ENCODE measurements at regions not wholly inside any gene's neighbourhood (a gene's known extent, or its start where the extent isn't known, plus 50 kb on each side); places are given as distances from the start of the nearest gene placed in this dataset.

- Mint-ChIP-seq H3K4me1 (peaks cover 9% of the 10 kb centered on the region; the same call in 1 of the 2 replicates), H3K9me3 (no peaks in the 10 kb centered on the region), H3K4me3 (no peak overlapping the region), H3K27me3 (ENCODE audit: low read depth) (no peaks in the 10 kb centered on the region), H3K36me3 (no peaks in the 10 kb centered on the region), H3K27ac (no peak overlapping the region)
- ChIA-PET CTCF (no interaction called here), POLR2A (no interaction called here)
- DNase-seq (ENCODE audit: low spot score) (no peak), ATAC-seq (no peak)
- TF ChIP-seq CDX4 (CRISPR knock-in tag; IDR thresholded peaks at IDR 0.05; ENCODE audit: borderline replicate concordance) (no peak), ATF2 (CRISPR knock-in tag; IDR thresholded peaks at IDR 0.05; ENCODE audit: borderline replicate concordance, low read depth) (no peak), ZNF232 (CRISPR knock-in tag; IDR thresholded peaks at IDR 0.05) (no peak), PRDM15 (CRISPR knock-in tag; IDR thresholded peaks at IDR 0.05) (no peak), CREB1 (CRISPR knock-in tag; IDR thresholded peaks at IDR 0.05) (no peak), IRF2 (CRISPR knock-in tag; IDR thresholded peaks at IDR 0.05; ENCODE audit: borderline replicate concordance, low read depth) (no peak), NR2C2 (CRISPR knock-in tag; IDR thresholded peaks at IDR 0.05) (no peak), ZNF219 (CRISPR knock-in tag; IDR thresholded peaks at IDR 0.05; ENCODE audit: borderline replicate concordance) (no peak), CBFB (CRISPR knock-in tag; IDR thresholded peaks at IDR 0.05; ENCODE audit: low read depth) (no peak), KAT7 (CRISPR knock-in tag; IDR thresholded peaks at IDR 0.05; ENCODE audit: borderline replicate concordance) (no peak), FOXJ3 (CRISPR knock-in tag; IDR thresholded peaks at IDR 0.05; ENCODE audit: borderline replicate concordance) (no peak), FOXK1 (CRISPR knock-in tag; IDR thresholded peaks at IDR 0.05) (no peak), USF2 (CRISPR knock-in tag; IDR thresholded peaks at IDR 0.05) (no peak), TEAD1 (CRISPR knock-in tag; IDR thresholded peaks at IDR 0.05) (no peak)
These were observed 208.5 kb upstream of the TOX3 start for GRCh38 chr16:52755396-52755795.

GRCh38 chr16:52751035-52751434, 204.1 kb upstream of the TOX3 start:
- DNase-seq (ENCODE audit: low spot score) (no peak), ATAC-seq (no peak)
- no peaks in the 10 kb centered on the region for H3K36me3 Mint-ChIP-seq
- no peaks in the 10 kb centered on the region for H3K27me3 Mint-ChIP-seq (ENCODE audit: low read depth)
- ChIA-PET POLR2A (no interaction called here), CTCF (no interaction called here)
- H3K9me3 Mint-ChIP-seq, result peaks cover 4% of the 10 kb centered on the region; the same call in 1 of the 2 replicates
- no peak overlapping the region for H3K4me3 Mint-ChIP-seq
- H3K4me1 Mint-ChIP-seq, result peaks cover 10% of the 10 kb centered on the region
- H3K27ac Mint-ChIP-seq, result no peak overlapping the region
- TF ChIP-seq E2F4 (CRISPR knock-in tag; IDR thresholded peaks at IDR 0.05; ENCODE audit: borderline replicate concordance, low read depth), result no peak
- no peak for TF ChIP-seq ZNF138 (CRISPR knock-in tag; conservative IDR thresholded peaks at IDR 0.05)
- TF ChIP-seq ATF2 (CRISPR knock-in tag; IDR thresholded peaks at IDR 0.05; ENCODE audit: borderline replicate concordance, low read depth), result no peak
- TF ChIP-seq CREB1 (CRISPR knock-in tag; IDR thresholded peaks at IDR 0.05), result no peak
- TF ChIP-seq MYBL2 (CRISPR knock-in tag; IDR thresholded peaks at IDR 0.05), result no peak
- no peak for TF ChIP-seq IRF2 (CRISPR knock-in tag; IDR thresholded peaks at IDR 0.05; ENCODE audit: borderline replicate concordance, low read depth)
- TF ChIP-seq JAZF1 (CRISPR knock-in tag; IDR thresholded peaks at IDR 0.05), result no peak
- TF ChIP-seq ZMAT4 (CRISPR knock-in tag; IDR thresholded peaks at IDR 0.05), result no peak
- no peak for TF ChIP-seq FOXJ3 (CRISPR knock-in tag; IDR thresholded peaks at IDR 0.05; ENCODE audit: borderline replicate concordance)
- TF ChIP-seq ZNF512 (CRISPR knock-in tag; IDR thresholded peaks at IDR 0.05; ENCODE audit: borderline replicate concordance), result no peak
- no peak for TF ChIP-seq ZNF317 (CRISPR knock-in tag; IDR thresholded peaks at IDR 0.05; ENCODE audit: borderline replicate concordance, low read depth)

All from WTC11 (cell line).